Adrenal gland (tissue), 5 donors: ENCODE measurements at regions not wholly inside any gene's neighbourhood (a gene's known extent, or its start where the extent isn't known, plus 50 kb on each side); places are given as distances from the start of the nearest gene placed in this dataset.

Source experiments
- POLR2A ChIP-seq, 2 donors: fragments of 450-650 bp; IDR thresholded peaks; one replicate each; pipeline ENCODE4 v1.6.1; 2017; ENCODE audit warnings: antibody characterized with exemption in 2 of 2, mild to moderate bottlenecking in 2 of 2, moderate library complexity in 1 of 2
- TF ChIP-seq, protein P1 (sequence below), 6 experiments: fragments of 450-650 bp in 4 of 6; fragments of 200-600 bp in 2 of 6; sonication (generic) in 1 of 6; IDR thresholded peaks; 1 replicate in 5 of 6; 2 replicates in 1 of 6; pipeline versions ENCODE4 v1.5.1 to v1.8.0; 2016 to 2021; ENCODE audit warnings: antibody characterized with exemption in 6 of 6, mild to moderate bottlenecking in 2 of 6, moderate library complexity in 1 of 6
- donor health status: DM: no; HTN: no; CAD: no.

DNA sequence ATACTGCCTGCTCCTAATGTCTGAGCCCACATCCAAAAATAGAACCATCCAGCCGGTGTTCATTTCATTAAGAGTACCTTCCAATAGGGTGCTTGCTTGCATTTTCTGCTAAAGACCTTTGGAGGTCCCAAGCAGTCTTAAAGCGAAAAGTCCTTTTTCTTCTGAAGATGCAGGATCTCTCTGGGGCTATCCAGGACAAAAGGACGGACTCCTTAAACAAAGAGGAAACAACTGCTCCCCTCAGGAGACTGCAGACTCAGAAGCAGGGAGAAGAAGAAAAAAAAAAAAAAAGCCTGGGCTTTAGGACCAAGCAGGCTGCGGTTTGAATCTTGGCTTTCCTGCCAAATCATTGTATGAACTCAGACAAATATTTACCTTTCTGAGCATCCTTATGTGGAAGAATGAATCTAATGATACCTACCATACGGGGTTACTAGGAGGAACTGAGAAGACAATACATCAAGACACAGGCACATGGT is 204.0 kb downstream of the PLPP3 start:
- TF ChIP-seq, protein P1, sequence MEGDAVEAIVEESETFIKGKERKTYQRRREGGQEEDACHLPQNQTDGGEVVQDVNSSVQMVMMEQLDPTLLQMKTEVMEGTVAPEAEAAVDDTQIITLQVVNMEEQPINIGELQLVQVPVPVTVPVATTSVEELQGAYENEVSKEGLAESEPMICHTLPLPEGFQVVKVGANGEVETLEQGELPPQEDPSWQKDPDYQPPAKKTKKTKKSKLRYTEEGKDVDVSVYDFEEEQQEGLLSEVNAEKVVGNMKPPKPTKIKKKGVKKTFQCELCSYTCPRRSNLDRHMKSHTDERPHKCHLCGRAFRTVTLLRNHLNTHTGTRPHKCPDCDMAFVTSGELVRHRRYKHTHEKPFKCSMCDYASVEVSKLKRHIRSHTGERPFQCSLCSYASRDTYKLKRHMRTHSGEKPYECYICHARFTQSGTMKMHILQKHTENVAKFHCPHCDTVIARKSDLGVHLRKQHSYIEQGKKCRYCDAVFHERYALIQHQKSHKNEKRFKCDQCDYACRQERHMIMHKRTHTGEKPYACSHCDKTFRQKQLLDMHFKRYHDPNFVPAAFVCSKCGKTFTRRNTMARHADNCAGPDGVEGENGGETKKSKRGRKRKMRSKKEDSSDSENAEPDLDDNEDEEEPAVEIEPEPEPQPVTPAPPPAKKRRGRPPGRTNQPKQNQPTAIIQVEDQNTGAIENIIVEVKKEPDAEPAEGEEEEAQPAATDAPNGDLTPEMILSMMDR (IDR thresholded peaks at IDR 0.05), result no peak
- TF ChIP-seq POLR2A (IDR thresholded peaks at IDR 0.05), result no peak
